Tibial artery (tissue), 4 donors: ENCODE measurements at regions not wholly inside any gene's neighbourhood (a gene's known extent, or its start where the extent isn't known, plus 50 kb on each side); places are given as distances from the start of the nearest gene placed in this dataset.
A peak's percentile ranks its signal among the peaks of the same experiment; 100 is the strongest.
"Not testable (repeated sequence)": the region's sequence is repeated elsewhere in the genome, so short reads cannot be mapped to it uniquely, and the experiment has no call there.

ENCODE experiments used
- DNase-seq, 2 donors: peaks; one replicate each; pipeline ENCODE4 v3.0.0-alpha.2; 2019
- H3K27ac ChIP-seq, 2 donors: fragments of 200-600 bp; sonication (generic) in 1 of 2; 1 replicate in 1 of 2; 2 replicates in 1 of 2; pipeline ENCODE4 v1.5.1; 2018 to 2019; ENCODE audit warnings: mild to moderate bottlenecking in 1 of 2
- H3K27me3 ChIP-seq, 2 donors: fragments of 200-600 bp; sonication (generic) in 1 of 2; one replicate each; pipeline versions ENCODE4 v1.5.1 to v1.6.0; 2016 to 2019
- H3K36me3 ChIP-seq, 3 donors: fragments of 200-600 bp; sonication (generic) in 2 of 3; one replicate each; pipeline ENCODE4 v1.5.1; 2016 to 2019; ENCODE audit warnings: mild to moderate bottlenecking in 2 of 3
- H3K4me1 ChIP-seq, 4 donors: fragments of 200-600 bp; sonication (generic) in 2 of 4; 1 replicate in 3 of 4; 2 replicates in 1 of 4; pipeline ENCODE4 v1.5.1; 2016 to 2019
- H3K4me3 ChIP-seq, 2 donors: fragments of 200-600 bp; sonication (generic) in 1 of 2; 1 replicate in 1 of 2; 2 replicates in 1 of 2; pipeline ENCODE4 v1.5.1; 2018 to 2019; ENCODE audit warnings: mild to moderate bottlenecking in 2 of 2
- H3K9me3 ChIP-seq, 3 donors: fragments of 200-600 bp; sonication (generic) in 1 of 3; one replicate each; pipeline ENCODE4 v1.5.1; 2016 to 2019
- CTCF ChIP-seq, 2 experiments: fragments of 200-600 bp in 1 of 2; fragments of 450-650 bp in 1 of 2; IDR thresholded peaks; one replicate each; pipeline ENCODE4 v1.5.1; 2017 to 2019; ENCODE audit warnings: antibody characterized with exemption in 2 of 2, mild to moderate bottlenecking in 1 of 2, moderate library complexity in 1 of 2
- intact Hi-C: fragments of 100-400 bp; cut with DNase I; formaldehyde crosslinking; loops from one replicate; pipeline ENCODE4 v1.15.0; 2023; ENCODE audit warnings: low total_unique reads

DNA sequence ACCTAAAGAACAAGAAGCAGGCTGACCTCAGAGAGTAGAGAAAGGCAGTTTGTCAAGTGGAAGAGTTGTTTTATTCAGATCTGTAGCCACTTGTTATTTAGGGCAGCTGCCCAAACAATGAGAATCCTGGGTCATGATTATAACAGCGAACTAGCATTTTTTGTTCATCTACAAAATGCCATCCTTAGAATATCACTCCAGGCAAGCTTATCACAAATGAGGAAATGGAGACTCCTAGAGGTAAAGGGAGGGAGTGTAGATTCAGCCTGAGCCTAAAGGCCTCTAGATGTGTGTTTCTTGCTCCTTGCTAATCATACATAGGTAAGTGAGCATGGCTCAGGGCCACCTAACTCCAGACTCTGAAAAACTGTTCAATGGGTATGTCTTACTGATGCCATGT is 126.1 kb downstream of the HNMT start:
- H3K36me3 ChIP-seq, result no peaks in the 10 kb centered on the region
- H3K27ac ChIP-seq, result no peak overlapping the region
- no peak overlapping the region for H3K4me3 ChIP-seq
- DNase-seq, result no peak
- no peaks in the 10 kb centered on the region for H3K27me3 ChIP-seq
- no peaks in the 10 kb centered on the region for H3K9me3 ChIP-seq
- H3K4me1 ChIP-seq, result peaks cover 0 to 29% (median 12%) of the 10 kb centered on the region in 4 donors
- peak; percentile 44 to 46 for TF ChIP-seq CTCF (IDR thresholded peaks at IDR 0.05)
- intact Hi-C loops, result no loop called here

GRCh38 chr2:138093455-138093854 is 129.2 kb downstream of the HNMT start:
- Histone ChIP-seq H3K36me3 (no peaks in the 10 kb centered on the region), H3K27me3 (no peaks in the 10 kb centered on the region), H3K27ac (no peak overlapping the region), H3K9me3 (no peaks in the 10 kb centered on the region), H3K4me1 (no peaks in the 10 kb centered on the region), H3K4me3 (no peak overlapping the region)
- intact Hi-C loops, result no loop called here
- DNase-seq, result no peak
- TF ChIP-seq CTCF (IDR thresholded peaks at IDR 0.05), result no peak

DNA sequence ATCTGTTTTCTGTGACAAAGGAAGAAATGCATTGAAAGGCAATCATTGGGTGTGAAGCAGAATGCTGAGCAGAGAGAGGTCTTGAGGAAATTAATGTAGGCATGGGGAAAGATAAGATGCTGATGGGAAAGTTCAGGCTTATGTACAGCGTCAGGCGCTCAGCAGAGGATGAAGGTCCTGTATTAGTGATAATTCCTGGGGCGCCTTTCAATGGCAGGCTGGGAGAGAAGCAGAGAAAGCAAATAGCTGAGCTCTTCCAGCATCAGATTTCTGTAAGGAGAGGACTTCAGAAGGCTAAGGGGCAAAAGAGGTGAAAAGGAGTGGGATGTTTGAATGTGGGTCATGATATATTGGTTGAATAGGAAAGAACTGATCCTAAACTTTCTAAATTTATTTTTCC is 129.8 kb downstream of the HNMT start:
- no peak for DNase-seq
- Histone ChIP-seq H3K27ac (no peak overlapping the region), H3K4me3 (no peak overlapping the region), H3K4me1 (no peaks in the 10 kb centered on the region), H3K27me3 (no peaks in the 10 kb centered on the region), H3K9me3 (no peaks in the 10 kb centered on the region), H3K36me3 (no peaks in the 10 kb centered on the region)
- intact Hi-C loops, result no loop called here
- no peak for TF ChIP-seq CTCF (IDR thresholded peaks at IDR 0.05)

DNA sequence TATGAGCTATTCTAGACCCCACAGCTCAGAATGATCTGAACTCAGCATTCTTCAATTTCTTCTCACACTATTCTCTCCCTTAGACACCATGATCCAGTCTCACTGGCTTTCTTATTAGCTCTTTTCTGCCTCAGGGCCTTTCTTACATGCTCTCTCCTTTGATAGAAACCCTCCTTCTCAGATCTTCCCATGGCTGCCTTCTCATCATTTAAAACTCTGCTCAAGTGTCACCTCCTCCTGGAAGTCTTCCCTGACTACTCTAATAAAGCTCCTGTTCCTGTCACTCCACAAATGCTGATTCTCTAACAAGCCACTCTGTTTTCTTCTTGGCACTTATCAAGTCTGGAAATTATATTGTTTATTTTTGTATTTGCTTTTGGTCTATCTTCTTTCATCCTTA is 131.1 kb downstream of the HNMT start:
- H3K27me3 ChIP-seq, result no peaks in the 10 kb centered on the region
- no peaks in the 10 kb centered on the region for H3K36me3 ChIP-seq
- no peak overlapping the region for H3K27ac ChIP-seq
- H3K9me3 ChIP-seq, result no peaks in the 10 kb centered on the region
- DNase-seq, result no peak
- H3K4me1 ChIP-seq, result no peaks in the 10 kb centered on the region
- H3K4me3 ChIP-seq, result no peak overlapping the region
- no peak for TF ChIP-seq CTCF (IDR thresholded peaks at IDR 0.05)
- intact Hi-C loops, result no loop called here

GRCh38 chr2:138099288-138099687 is 135.0 kb downstream of the HNMT start:
- H3K36me3 ChIP-seq, H3K9me3 ChIP-seq, intact Hi-C loops, H3K27ac ChIP-seq, DNase-seq, H3K27me3 ChIP-seq, H3K4me1 ChIP-seq, H3K4me3 ChIP-seq: not testable (repeated sequence)

DNA sequence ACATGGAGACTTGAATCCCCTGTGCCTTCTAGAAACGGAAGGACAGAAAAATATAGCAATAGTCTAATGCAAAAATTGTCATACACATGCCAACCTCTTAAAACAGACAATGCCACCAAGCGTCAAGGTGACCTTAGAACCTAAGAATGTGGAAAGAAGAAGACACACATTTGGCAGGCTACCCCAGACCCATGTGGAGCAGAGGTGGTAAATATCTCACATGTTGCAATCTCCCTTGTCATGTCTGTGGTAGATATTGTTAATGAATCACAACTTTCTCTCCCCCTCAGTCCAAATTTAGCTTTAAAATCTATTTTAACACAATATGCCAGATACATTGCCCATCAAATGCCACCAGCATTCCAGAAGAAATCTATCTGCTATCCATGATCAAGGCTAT is 137.4 kb downstream of the HNMT start:
- no peak for DNase-seq
- Histone ChIP-seq H3K9me3 (no peaks in the 10 kb centered on the region), H3K27me3 (no peaks in the 10 kb centered on the region), H3K27ac (no peak overlapping the region), H3K4me3 (no peak overlapping the region), H3K4me1 (peaks cover 0 to 3% (median 0%) of the 10 kb centered on the region in 4 donors), H3K36me3 (no peaks in the 10 kb centered on the region)
- TF ChIP-seq CTCF (IDR thresholded peaks at IDR 0.05), result no peak
- intact Hi-C loops, result no loop called here
